ENCODE measurements at regions not wholly inside any gene's neighbourhood (a gene's known extent, or its start where the extent isn't known, plus 50 kb on each side); places are given as distances from the start of the nearest gene placed in this dataset.
"Not testable (repeated sequence)": the region's sequence is repeated elsewhere in the genome, so short reads cannot be mapped to it uniquely, and the experiment has no call there.

DNA sequence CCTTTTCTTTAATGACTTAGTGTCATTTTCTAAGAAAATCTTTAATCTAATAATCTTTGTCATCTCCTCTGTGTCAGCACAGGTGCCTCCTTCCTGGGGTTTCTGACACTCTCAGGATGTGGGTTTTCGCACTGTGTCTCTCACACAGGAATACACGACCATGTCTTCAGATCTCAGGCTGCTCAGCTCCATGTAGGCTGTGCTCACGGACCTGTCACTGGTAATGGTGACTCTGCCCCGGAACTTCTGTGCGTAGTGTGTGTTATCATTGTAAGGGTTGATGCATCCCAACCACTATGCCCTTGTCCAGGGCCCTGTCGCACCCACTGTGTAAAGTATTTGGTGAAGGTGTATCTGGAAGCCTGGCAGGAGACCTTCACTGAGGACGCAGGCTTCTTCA is 647.8 kb downstream of the TMEM121 start:
- ATAC-seq, result no peak
- Histone ChIP-seq H3K36me3 (no peaks in the 10 kb centered on the region), H3K9me3 (no peaks in the 10 kb centered on the region), H3K4me3 (no peak overlapping the region), H3K27me3 (peaks cover 0 to 10% (median 0%) of the 10 kb centered on the region in 9 donors), H3K4me1 (no peaks in the 10 kb centered on the region), H3K27ac (no peak overlapping the region)
- intact Hi-C loops (cut with DNase I), result no loop called here
- WGBS, 4 donors, result 42 to 56% (median 46%) methylated on average over 7 of the region's 7 CpGs
- no peak for DNase-seq
- TF ChIP-seq, protein P1, sequence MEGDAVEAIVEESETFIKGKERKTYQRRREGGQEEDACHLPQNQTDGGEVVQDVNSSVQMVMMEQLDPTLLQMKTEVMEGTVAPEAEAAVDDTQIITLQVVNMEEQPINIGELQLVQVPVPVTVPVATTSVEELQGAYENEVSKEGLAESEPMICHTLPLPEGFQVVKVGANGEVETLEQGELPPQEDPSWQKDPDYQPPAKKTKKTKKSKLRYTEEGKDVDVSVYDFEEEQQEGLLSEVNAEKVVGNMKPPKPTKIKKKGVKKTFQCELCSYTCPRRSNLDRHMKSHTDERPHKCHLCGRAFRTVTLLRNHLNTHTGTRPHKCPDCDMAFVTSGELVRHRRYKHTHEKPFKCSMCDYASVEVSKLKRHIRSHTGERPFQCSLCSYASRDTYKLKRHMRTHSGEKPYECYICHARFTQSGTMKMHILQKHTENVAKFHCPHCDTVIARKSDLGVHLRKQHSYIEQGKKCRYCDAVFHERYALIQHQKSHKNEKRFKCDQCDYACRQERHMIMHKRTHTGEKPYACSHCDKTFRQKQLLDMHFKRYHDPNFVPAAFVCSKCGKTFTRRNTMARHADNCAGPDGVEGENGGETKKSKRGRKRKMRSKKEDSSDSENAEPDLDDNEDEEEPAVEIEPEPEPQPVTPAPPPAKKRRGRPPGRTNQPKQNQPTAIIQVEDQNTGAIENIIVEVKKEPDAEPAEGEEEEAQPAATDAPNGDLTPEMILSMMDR (IDR thresholded peaks at IDR 0.05), result no peak
- TF ChIP-seq POLR2A (IDR thresholded peaks at IDR 0.05), result no peak

GRCh38 chr14:106177266-106178246 is 651.2 kb downstream of the TMEM121 start:
- WGBS, 4 donors, result 30 to 41% (median 34%) methylated on average over 7 of the region's 7 CpGs
- H3K27ac ChIP-seq; ATAC-seq; H3K36me3 ChIP-seq; intact Hi-C loops (cut with DNase I); DNase-seq; H3K4me3 ChIP-seq; H3K4me1 ChIP-seq; H3K9me3 ChIP-seq: not testable (repeated sequence)
- H3K27me3 ChIP-seq, result peaks cover 0 to 14% (median 0%) of the 10 kb centered on the region in 9 donors

GRCh38 chr14:106179761-106180160 is 653.4 kb downstream of the TMEM121 start:
- no peak for DNase-seq
- H3K4me1 ChIP-seq, result no peaks in the 10 kb centered on the region
- intact Hi-C loops (cut with DNase I), result no loop called here
- H3K4me3 ChIP-seq, result no peak overlapping the region
- peaks cover 0 to 14% (median 0%) of the 10 kb centered on the region in 9 donors for H3K27me3 ChIP-seq
- no peaks in the 10 kb centered on the region for H3K36me3 ChIP-seq
- 31 to 53% (median 36%) methylated on average over 2 of the region's 2 CpGs for WGBS, 4 donors
- no peaks in the 10 kb centered on the region for H3K9me3 ChIP-seq
- H3K27ac ChIP-seq, result no peak overlapping the region
- TF ChIP-seq POLR2A (IDR thresholded peaks at IDR 0.05), result no peak
- TF ChIP-seq, protein P1 (IDR thresholded peaks at IDR 0.05), result no peak
- ATAC-seq, result no peak

- H3K9me3 ChIP-seq; H3K27ac ChIP-seq; ATAC-seq; H3K4me3 ChIP-seq; DNase-seq; intact Hi-C loops (cut with DNase I); H3K36me3 ChIP-seq; H3K4me1 ChIP-seq: not testable (repeated sequence)
- peaks cover 0 to 30% (median 4%) of the 10 kb centered on the region in 9 donors for H3K27me3 ChIP-seq
- 59 to 72% (median 69%) methylated on average over 8 of the region's 8 CpGs for WGBS, 4 donors
Observed at GRCh38 chr14:106184771-106185170, 658.4 kb downstream of the TMEM121 start.

DNA sequence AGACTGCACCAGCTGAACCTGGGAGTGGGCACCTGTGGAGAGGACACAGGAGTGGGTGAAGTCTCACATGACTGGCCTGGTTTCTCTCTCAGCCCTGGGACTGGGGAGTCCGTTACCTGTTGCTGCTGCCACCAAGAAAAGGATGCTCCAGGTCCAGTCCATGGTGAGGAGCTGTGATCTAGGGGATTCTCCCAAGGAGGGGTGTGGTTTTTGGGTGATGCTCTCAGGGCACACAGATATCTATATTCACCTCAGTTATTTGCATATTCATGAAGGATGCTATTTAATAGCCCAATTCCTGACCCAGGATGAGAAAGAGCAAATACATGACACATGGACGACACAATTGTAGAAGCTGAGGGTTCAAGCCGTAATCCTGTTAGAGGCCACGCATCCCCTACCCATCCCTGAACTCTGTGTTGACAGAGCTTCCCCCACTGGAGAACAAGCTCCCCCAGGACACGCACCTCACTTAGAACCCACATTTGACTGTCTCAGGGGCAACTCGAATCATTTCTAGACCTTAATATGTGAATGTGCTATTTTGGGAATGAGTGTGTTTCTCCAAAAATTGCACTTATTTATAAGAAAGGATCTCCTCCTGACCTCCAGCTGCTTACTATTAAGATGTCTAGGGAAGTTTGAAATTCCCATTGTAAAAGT is 658.9 kb downstream of the TMEM121 start:
- ATAC-seq; H3K36me3 ChIP-seq; H3K27ac ChIP-seq; intact Hi-C loops (cut with DNase I); H3K4me1 ChIP-seq; DNase-seq; H3K9me3 ChIP-seq; H3K4me3 ChIP-seq: not testable (repeated sequence)
- peaks cover 0 to 30% (median 4%) of the 10 kb centered on the region in 9 donors for H3K27me3 ChIP-seq
- 65 to 86% (median 70%) methylated on average over 6 of the region's 6 CpGs for WGBS, 4 donors

All from heart left ventricle (tissue), 16 donors.